Putamen (tissue), 1 donor: ENCODE measurements at regions not wholly inside any gene's neighbourhood (a gene's known extent, or its start where the extent isn't known, plus 50 kb on each side); places are given as distances from the start of the nearest gene placed in this dataset.
"Not testable (repeated sequence)": the region's sequence is repeated elsewhere in the genome, so short reads cannot be mapped to it uniquely, and the experiment has no call there.

Experiments
- DNase-seq: peaks from one replicate; pipeline ENCODE4 v3.0.0-alpha.2; 2016; ENCODE audit warnings: low spot score

- DNase-seq = not testable (repeated sequence)
These were observed 75.1 kb downstream of the KBTBD2 start for GRCh38 chr7:32816409-32816948.

- not testable (repeated sequence) for DNase-seq
These were observed 76.8 kb downstream of the KBTBD2 start for GRCh38 chr7:32814779-32815178.

GRCh38 chr7:32809871-32810270 lies 81.7 kb downstream of the KBTBD2 start:
- DNase-seq = no peak

DNA sequence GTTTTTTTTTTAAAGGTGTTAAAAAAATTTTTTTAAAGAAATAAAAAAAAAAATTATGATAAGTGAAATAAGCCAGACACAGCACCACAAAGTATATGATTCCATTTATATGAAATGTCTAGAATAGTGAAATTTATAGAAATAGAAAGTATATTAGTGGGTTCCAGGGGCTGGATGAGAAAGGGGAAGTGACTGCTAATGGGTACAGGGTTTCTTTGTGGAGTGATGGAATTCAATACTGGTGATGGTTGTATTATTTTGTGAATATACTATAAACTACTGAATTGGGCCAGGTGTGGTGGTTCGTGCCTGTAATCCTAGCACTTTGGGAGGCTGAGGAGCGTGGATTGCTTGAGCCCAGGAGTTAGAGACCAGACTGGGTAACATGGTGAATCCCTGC lies 82.2 kb downstream of the KBTBD2 start:
- DNase-seq = no peak

GRCh38 chr7:32803406-32804141 lies 88.0 kb downstream of the KBTBD2 start:
- no peak for DNase-seq

DNA sequence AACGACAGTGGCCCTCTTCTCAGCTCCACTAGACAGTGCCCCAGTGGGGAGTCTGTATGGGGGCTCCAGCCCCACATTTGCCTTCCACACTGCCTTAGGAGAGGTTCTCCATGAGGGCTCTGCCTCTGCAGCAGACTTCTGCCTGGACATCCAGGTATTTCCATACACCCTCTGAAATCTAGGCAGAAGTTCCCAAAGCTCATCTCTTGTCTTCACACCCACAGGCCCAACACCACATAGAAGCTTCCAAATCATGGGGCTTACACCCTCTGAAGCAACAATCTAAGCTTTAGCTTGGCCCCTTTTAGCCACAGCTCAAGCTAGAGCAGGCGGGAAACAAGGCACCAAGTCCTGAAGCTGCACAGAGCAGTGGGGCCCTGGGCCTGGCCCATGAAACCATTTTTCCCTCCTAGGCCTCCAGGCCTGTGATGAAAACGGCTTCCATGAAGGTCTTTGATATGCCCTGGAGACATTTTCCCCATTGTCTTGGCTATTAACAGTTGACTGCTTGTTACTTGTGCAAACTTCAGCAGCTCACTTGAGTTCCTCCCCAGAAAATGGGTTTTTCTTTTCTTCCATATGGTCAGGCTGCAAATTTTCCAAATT lies 89.2 kb downstream of the KBTBD2 start:
- no peak for DNase-seq

- not testable (repeated sequence) for DNase-seq
These were observed 98.5 kb downstream of the KBTBD2 start for GRCh38 chr7:32793053-32793452.

DNA sequence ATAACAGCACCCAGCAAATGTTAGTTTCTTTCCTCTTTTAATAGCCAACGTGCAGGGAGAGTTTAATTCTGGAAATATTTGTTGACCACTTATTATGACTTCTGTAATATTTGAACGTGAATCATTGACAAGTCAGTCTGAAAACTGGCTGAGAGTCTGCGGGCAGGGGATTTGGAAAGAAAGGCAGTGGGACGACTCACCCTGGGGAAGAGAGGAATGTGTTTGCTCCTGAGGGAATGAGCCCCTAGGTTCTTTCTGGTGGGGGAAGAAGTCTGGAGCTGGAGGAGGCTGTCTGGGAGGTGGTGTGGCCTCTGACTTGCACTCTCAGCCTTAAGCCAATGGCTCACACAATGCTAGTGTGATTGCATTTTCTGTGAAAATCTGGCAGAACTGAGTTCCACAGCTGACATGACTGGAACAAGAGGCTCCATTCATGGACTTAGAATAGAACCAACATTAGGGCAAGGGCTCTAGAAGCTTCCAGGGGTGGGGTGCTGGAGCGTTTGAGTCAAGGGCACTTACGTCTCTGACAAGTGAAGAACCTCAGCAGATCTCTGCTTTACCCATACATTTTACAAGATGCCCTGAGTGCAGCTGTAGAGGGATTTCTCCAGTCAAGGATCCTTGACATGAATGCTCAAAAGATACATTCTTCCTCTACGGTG lies 100.7 kb downstream of the KBTBD2 start:
- not testable (repeated sequence) for DNase-seq

GRCh38 chr7:32789266-32789665 lies 102.3 kb downstream of the KBTBD2 start:
- DNase-seq = not testable (repeated sequence)

DNA sequence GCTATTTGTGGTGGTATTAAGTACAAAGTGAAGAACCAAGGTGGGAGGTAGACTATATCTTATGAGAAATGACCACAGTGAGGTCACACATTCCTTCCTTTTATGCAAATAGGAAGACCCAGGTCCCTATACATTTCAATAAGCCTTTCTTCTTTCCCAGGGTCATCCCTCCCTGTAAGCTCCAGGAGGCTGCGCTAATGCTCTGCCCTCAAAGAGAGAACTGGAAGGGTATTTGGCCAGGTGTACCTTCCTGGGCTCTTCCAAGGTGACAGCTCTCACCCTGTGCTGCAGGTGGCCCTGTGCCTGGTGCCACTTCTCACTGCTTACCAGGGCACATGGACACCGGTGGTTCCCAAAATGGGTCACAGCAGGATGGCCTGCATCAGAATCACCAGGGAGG lies 103.4 kb downstream of the KBTBD2 start:
- not testable (repeated sequence) for DNase-seq

DNA sequence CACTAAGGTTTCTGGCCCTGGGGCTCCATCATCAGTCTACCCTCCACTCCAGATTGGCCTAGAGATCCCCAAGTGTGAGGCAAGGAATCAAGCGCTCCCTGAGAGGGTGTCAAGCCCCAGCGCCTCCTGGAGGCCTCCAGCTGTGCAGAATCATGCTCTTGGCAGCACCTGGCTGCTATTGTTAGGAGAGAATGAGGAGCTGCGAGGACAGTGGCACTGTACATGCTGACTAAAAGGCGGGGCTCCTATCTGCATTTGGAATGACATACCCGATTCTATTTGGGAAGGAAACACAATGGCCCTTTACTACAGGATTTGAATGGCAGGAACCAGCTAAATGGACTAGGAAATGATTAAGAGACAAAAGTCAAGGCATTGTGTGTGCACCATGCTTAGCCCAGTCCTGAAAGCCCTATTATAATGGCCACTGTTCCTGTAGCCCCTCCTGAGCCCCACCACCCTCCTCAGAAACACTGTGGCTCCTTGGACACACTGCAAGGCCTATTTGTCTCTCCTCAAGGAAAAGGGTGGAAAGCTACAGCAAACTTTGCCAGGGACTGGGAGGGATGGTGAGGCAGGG lies 106.1 kb downstream of the KBTBD2 start:
- DNase-seq = peak; percentile 76

DNA sequence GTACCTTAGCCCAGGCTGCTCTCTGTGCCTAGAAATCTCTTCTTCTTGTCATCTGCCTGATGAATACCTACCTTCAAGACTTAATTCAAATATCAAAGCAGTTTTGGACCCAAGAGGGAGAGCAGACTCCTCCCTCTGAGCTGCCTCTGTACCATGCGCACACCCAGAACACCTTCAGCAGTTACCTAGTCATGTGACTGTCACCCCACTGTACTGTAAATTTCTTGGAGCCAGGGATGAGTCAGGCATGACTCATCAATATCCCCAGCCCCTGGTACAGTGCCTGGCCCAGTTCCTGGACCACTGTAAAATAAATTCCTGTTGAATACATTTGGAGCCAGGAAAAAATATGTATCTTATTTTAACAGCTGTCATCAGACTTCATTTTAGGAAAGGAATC lies 111.7 kb downstream of the KBTBD2 start:
- not testable (repeated sequence) for DNase-seq

DNA sequence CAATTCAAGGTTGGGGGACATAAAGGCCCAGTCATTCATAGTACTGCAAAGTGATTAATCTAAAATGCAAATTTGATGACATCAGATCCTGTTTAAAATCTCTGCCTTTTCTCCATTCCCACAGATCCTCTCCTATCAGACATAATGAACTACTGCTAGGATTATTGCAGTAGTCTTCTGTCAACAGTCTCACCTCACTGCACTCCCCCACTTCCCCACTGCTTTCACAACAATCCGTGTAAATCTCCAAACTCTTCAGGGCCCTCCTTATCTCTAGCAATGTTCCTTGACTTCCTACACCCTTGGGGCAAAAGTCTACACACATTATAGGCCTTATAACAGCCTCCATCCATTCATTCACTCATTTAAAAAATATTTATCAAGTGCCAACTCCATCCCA lies 112.4 kb downstream of the KBTBD2 start:
- no peak for DNase-seq

- not testable (repeated sequence) for DNase-seq
These were observed 114.4 kb downstream of the KBTBD2 start for GRCh38 chr7:32777041-32777666.

DNA sequence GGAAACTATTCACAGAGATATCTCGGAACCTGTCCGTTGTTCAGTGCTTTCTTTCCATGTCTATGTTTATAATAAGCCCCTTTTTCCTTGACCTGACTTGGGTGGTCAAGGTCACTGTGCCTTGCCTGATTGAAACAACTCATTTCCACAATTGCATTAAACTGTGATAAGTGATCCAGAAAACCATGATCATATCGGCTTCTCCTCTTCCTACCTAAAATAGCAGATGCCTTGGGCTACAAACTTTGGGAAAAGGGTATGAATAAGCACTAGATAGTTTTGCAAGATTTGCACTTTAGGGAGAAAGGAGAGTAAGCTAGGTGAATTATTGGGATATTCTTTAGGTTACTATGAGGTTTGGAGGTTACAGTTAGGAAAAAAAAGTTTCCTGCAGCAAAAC lies 115.2 kb downstream of the KBTBD2 start:
- DNase-seq = not testable (repeated sequence)

- DNase-seq = not testable (repeated sequence)
These were observed 115.8 kb downstream of the KBTBD2 start for GRCh38 chr7:32775809-32776208.

DNA sequence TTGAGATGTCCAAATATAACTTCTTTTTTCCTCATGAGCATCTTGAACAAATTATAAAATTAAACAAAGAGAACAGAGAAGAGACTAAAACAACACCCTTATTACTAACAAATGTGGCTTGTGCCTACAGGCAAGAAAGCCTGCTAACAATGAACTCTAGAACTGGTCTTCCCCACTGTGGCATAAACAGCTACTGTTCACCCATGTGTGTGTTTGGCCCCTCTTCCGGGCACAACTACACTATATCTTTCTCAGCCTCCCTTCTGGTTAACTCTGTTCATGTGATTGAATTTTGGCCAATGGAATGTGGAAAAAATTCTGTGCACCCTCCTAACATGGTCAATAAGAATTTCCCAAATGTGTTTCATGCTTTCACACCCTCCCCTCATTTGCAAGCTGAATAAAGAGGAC lies 117.0 kb downstream of the KBTBD2 start:
- peak; percentile 61 for DNase-seq

- not testable (repeated sequence) for DNase-seq
These were observed 122.6 kb downstream of the KBTBD2 start for GRCh38 chr7:32768866-32769510.

DNA sequence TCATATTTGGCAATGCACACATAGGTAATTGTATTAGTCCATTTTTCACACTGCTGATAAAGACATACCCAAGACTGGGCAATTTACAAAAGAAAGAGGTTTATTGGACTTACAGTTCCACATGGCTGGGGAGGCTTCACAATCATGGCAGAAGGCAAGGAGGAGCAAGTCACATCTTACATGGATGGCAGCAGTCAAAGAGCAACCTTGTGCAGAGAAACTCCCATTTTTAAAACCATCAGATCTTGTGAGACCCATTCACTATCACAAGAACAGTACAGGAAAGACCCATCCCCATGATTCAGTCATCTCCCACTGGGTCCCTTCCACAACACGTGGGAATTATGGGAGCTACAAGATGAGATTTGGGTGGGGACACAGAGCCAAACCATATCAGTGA lies 123.2 kb downstream of the KBTBD2 start:
- DNase-seq = not testable (repeated sequence)

- not testable (repeated sequence) for DNase-seq
These were observed 125.8 kb downstream of the KBTBD2 start for GRCh38 chr7:32765649-32766251.

- no peak for DNase-seq
These were observed 126.4 kb downstream of the KBTBD2 start for GRCh38 chr7:32765185-32765584.
